Choroid plexus epithelial cell (primary cell): ENCODE measurements at regions not wholly inside any gene's neighbourhood (a gene's known extent, or its start where the extent isn't known, plus 50 kb on each side); places are given as distances from the start of the nearest gene placed in this dataset.

Source experiments
- DNase-seq: peaks from one replicate; pipeline ENCODE4 v3.0.0-alpha.2; 2010; ENCODE audit warnings: low read depth
- H3K4me3 ChIP-seq: 2 replicates; pipeline ENCODE4 v1.5.1; 2011; ENCODE audit warnings: low read depth, mild to moderate bottlenecking, control low read depth, low read length, moderate library complexity
- TF ChIP-seq, protein P1 (sequence below): conservative IDR thresholded peaks from 2 replicates; pipeline ENCODE4 v1.5.1; 2011; ENCODE audit warnings: low read depth, mild to moderate bottlenecking, control low read depth, inconsistent platforms, low read length, moderate library complexity

DNA sequence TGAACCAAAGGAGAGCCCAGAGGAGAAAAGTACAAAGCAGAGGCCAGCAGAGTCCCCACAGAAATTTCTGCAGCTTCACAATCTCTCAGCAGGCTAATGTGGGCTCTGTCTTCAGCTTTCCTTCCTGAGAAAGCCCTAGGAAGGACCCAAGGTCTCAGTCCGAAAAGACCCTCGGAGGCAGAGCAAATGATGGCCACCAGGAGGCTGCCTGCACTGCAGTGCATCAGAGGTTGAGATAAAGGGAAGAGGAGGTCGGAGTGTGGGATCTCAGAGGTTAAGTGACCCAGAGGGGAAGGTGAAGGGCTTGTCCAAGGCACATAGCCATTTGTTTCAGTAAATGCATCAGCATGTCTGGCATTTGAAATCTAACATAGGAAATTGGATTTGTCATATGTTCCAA lies 299.1 kb upstream of the SLC14A2 start:
- TF ChIP-seq, protein P1, sequence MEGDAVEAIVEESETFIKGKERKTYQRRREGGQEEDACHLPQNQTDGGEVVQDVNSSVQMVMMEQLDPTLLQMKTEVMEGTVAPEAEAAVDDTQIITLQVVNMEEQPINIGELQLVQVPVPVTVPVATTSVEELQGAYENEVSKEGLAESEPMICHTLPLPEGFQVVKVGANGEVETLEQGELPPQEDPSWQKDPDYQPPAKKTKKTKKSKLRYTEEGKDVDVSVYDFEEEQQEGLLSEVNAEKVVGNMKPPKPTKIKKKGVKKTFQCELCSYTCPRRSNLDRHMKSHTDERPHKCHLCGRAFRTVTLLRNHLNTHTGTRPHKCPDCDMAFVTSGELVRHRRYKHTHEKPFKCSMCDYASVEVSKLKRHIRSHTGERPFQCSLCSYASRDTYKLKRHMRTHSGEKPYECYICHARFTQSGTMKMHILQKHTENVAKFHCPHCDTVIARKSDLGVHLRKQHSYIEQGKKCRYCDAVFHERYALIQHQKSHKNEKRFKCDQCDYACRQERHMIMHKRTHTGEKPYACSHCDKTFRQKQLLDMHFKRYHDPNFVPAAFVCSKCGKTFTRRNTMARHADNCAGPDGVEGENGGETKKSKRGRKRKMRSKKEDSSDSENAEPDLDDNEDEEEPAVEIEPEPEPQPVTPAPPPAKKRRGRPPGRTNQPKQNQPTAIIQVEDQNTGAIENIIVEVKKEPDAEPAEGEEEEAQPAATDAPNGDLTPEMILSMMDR: no peak
- H3K4me3 ChIP-seq: no peak overlapping the region
- no peak for DNase-seq

DNA sequence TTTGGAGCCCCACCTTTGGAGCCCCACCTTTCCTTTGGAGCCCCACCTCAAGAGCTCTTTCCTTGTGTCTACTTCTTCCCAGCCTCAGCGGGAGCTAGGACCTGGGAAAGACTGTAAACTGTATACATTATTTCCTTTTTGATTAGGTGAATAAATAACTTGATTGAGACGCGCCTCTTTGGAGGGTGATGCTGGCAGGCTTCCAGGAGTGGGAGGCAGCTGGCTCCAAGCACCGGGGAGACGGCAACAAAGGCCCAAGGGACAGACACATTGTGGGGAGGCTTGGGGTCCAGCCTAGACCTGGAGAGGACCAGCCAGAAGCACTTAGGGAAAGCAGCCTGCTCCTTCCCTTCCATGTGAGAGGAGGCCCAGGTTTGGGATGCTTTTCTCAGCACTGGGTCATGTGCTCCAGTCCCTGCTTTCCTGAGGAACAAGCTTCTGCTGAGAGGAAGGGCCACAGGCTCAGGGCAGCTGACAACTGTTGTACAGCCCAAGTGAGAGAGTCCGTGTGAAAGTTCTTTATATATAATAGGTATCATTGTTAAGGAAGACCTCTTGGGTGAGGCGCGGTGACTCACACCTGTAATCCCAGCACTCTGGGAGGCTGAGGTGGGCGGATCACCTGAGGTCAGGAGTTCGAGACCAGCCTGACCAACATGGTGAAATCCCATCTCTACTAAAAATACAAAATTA lies 297.2 kb upstream of the SLC14A2 start:
- TF ChIP-seq, protein P1: no peak
- no peak overlapping the region for H3K4me3 ChIP-seq
- no peak for DNase-seq

- TF ChIP-seq, protein P1: no peak
- H3K4me3 ChIP-seq: no peak overlapping the region
- DNase-seq: peak; percentile 42
Observed at GRCh38 chr18:45320724-45321123, 294.6 kb upstream of the SLC14A2 start.

GRCh38 chr18:45321520-45321919 lies 293.8 kb upstream of the SLC14A2 start:
- no peak for DNase-seq
- TF ChIP-seq, protein P1: no peak
- H3K4me3 ChIP-seq: no peak overlapping the region

GRCh38 chr18:45322343-45322742 lies 292.9 kb upstream of the SLC14A2 start:
- TF ChIP-seq, protein P1: no peak
- no peak for DNase-seq
- H3K4me3 ChIP-seq: no peak overlapping the region

DNA sequence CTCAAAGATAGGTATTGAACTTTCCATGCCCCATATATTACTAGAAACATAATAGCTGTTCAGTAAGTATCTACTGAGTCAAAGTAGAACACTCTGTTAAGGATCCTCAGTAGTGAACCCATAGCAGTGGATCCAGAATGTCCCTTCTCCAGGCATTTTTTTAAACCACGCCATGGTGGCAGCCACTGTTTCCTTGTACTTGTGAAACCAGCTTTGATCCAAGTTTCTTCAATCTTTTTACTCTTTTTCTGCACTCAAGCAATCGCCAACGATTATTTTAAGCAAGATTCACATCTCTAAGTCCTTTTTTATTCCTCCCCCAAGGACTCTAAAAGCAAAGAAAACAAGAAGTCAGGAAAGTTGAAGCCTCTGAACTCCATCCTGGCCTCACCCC lies 291.2 kb upstream of the SLC14A2 start:
- H3K4me3 ChIP-seq: no peak overlapping the region
- TF ChIP-seq, protein P1: no peak
- DNase-seq: no peak

- H3K4me3 ChIP-seq: no peak overlapping the region
- DNase-seq: peak; percentile 83
- TF ChIP-seq, protein P1: no peak
Observed at GRCh38 chr18:45324495-45325113, 290.7 kb upstream of the SLC14A2 start.
